T-helper 17 cell (primary cell): ENCODE measurements at regions not wholly inside any gene's neighbourhood (a gene's known extent, or its start where the extent isn't known, plus 50 kb on each side); places are given as distances from the start of the nearest gene placed in this dataset.

ENCODE experiments used
- ATAC-seq: fragments of 150-1000 bp; cut with Tn5 transposase; 2 replicates; pipeline ENCODE4 v1.10.0; 2021; ENCODE audit warnings: mild to moderate bottlenecking, moderate library complexity
- DNase-seq, 3 donors: peaks; one replicate each; pipeline versions ENCODE4 v3.0.0 to v3.0.0-alpha.2; 2020 to 2021
- H3K9me3 ChIP-seq: one replicate; pipeline ENCODE4 v1.7.0; 2013; ENCODE audit warnings: low read length, mild to moderate bottlenecking; ENCODE audit not compliant: control insufficient read depth, poor library complexity, severe bottlenecking
- H3K27ac Mint-ChIP-seq: one replicate; pipeline ENCODE4 v1.8.0; 2022; ENCODE audit warnings: mild to moderate bottlenecking, moderate library complexity, mixed read lengths
- H3K27me3 Mint-ChIP-seq: one replicate; pipeline ENCODE4 v1.8.0; 2022; ENCODE audit warnings: mixed read lengths
- H3K36me3 Mint-ChIP-seq: one replicate; pipeline ENCODE4 v1.8.0; 2022; ENCODE audit warnings: low read depth, mixed read lengths
- H3K4me1 Mint-ChIP-seq: one replicate; pipeline ENCODE4 v1.8.0; 2022; ENCODE audit warnings: mild to moderate bottlenecking, mixed read lengths
- H3K4me3 Mint-ChIP-seq: one replicate; pipeline ENCODE4 v1.8.0; 2022; ENCODE audit warnings: mild to moderate bottlenecking, moderate library complexity, mixed read lengths

DNA sequence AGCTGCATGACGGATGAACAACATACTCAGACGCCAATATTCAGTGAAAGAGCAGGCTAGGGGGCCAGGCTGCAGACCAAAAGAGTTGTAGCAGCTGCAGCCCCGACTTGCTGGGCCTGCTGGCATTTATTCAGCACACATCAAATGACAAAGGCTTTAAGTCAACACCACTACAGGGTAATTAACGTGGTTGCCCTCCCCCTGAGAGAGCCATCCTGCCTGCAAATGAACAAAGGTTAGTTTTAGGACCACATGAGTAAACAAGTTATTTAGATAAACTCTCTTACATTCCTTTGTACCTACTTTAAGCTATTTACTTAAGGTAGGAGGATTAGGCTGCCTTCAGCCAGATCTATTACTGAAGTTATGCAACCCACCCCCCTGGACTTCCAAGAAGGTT is 1329.1 kb downstream of the PCDH18 start:
- DNase-seq (no peak), ATAC-seq (no peak)
- no peaks in the 10 kb centered on the region for H3K27me3 Mint-ChIP-seq
- no peaks in the 10 kb centered on the region for H3K36me3 Mint-ChIP-seq
- H3K27ac Mint-ChIP-seq, result no peak overlapping the region
- H3K4me1 Mint-ChIP-seq, result no peaks in the 10 kb centered on the region
- H3K4me3 Mint-ChIP-seq, result no peak overlapping the region
- H3K9me3 ChIP-seq, result no peaks in the 10 kb centered on the region

DNA sequence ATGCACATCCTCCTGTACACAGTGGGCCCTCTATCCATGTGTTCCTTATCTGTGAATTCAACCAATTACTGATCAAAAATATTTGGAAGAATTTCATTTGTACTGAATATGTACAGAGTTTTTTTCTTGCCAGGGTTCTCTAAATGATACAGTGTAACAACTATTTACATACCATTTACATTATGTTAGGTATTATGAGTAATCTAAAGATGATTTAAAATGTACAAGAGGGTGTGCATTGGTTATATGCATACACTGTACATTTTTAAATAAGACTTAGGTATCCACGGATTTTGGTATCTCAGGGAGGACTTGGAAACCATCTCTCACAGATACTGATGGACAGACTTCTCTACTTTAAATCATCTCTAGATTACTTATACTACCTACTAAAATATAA is 1333.9 kb downstream of the PCDH18 start:
- no peak overlapping the region for H3K27ac Mint-ChIP-seq
- no peak overlapping the region for H3K4me3 Mint-ChIP-seq
- DNase-seq, result no peak
- no peaks in the 10 kb centered on the region for H3K4me1 Mint-ChIP-seq
- no peaks in the 10 kb centered on the region for H3K36me3 Mint-ChIP-seq
- H3K27me3 Mint-ChIP-seq, result no peaks in the 10 kb centered on the region
- H3K9me3 ChIP-seq, result no peaks in the 10 kb centered on the region
- no peak for ATAC-seq

DNA sequence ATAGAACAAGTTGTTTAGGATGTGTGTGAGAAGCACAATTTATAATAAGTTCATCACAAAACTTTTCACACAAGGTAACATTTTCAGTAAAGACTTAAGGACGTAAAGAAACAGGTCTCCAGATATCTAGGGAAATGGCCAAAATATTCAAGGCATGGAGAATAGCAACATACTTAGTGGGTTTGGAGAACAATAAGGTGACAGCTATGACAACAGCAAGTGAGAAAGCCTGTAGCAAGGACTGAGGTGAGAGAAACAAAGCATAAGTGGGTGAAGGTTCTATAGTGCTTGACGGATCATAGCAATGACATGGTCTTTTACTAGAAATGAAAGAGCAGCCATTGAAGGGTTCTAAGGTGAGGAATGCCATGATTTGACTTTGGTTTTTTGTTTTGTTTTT is 1337.3 kb downstream of the PCDH18 start:
- DNase-seq, result no peak

DNA sequence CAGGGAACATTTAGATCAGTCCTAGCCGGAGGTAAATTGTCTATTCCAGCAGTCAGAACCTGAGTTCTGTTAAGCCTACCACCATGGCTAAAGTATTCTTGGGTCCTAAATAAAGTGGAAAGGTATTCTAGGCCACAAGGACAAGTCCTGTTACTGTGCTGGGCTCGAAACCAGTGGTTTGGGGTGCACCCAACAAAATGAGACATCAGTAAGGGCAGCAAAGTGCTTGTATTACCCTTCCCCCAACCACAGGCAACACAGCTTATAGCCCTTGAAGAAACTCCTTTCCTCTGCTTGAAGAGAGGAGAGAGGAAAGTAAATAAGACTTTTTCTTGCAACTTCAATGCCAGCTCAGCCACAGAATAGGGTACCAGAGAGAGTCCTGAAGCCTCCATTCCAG is 1345.6 kb downstream of the PCDH18 start:
- H3K9me3 ChIP-seq, result no peaks in the 10 kb centered on the region
- Mint-ChIP-seq H3K27me3 (no peaks in the 10 kb centered on the region), H3K27ac (no peak overlapping the region), H3K36me3 (no peaks in the 10 kb centered on the region), H3K4me3 (no peak overlapping the region), H3K4me1 (no peaks in the 10 kb centered on the region)
- DNase-seq (no peak), ATAC-seq (no peak)

More for the DNA sequence above, 1337.3 kb downstream of the PCDH18 start:
- H3K9me3 ChIP-seq, result no peaks in the 10 kb centered on the region
- Mint-ChIP-seq H3K4me1 (no peaks in the 10 kb centered on the region), H3K27ac (no peak overlapping the region), H3K36me3 (no peaks in the 10 kb centered on the region), H3K27me3 (no peaks in the 10 kb centered on the region), H3K4me3 (no peak overlapping the region)
- ATAC-seq, result no peak

DNA sequence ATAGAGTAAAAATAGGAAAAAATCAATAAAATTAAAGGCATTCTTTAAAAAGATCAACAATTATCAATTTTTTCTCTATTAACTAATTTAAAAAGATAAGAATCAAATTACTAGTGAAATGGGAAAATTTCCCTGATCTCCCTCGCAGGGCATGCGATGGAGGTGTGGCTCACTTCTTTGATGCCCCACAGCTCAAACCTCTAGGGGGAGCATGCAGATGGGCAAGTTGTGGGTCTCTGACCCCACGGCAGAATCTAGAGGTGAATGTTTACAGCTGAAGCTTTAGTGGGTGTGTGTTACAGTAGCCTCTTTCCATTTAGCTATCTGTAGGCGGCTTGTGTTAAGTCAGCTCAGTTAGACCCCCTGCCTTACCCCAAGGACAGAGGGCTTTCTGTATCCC is 1348.8 kb downstream of the PCDH18 start:
- DNase-seq (no peak), ATAC-seq (no peak)
- Mint-ChIP-seq H3K4me3 (no peak overlapping the region), H3K4me1 (no peaks in the 10 kb centered on the region), H3K27ac (no peak overlapping the region), H3K27me3 (no peaks in the 10 kb centered on the region), H3K36me3 (no peaks in the 10 kb centered on the region)
- no peaks in the 10 kb centered on the region for H3K9me3 ChIP-seq

DNA sequence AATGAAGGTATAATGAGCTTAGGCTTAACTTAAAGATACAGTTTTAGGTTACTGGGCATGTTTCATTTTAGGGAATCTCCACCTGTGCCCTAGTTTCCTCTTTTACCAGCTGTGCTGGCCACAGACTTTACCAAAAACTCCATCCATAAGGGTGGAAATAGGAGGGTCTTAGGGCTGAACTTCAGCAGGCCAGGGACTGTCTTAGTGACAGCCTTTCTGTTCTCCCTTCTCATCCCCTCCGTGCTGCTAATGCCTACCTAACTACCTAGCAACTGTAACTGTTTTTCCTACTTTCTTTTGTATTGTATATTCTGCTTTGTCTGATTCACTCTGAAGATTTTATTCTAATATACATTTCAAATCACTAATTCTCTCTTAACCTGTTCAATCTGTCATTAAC is 1375.3 kb downstream of the PCDH18 start:
- H3K4me3 Mint-ChIP-seq, result no peak overlapping the region
- H3K27me3 Mint-ChIP-seq, result no peaks in the 10 kb centered on the region
- no peaks in the 10 kb centered on the region for H3K36me3 Mint-ChIP-seq
- DNase-seq, result no peak
- H3K4me1 Mint-ChIP-seq, result no peaks in the 10 kb centered on the region
- no peak overlapping the region for H3K27ac Mint-ChIP-seq
- no peak for ATAC-seq
- H3K9me3 ChIP-seq, result no peaks in the 10 kb centered on the region

DNA sequence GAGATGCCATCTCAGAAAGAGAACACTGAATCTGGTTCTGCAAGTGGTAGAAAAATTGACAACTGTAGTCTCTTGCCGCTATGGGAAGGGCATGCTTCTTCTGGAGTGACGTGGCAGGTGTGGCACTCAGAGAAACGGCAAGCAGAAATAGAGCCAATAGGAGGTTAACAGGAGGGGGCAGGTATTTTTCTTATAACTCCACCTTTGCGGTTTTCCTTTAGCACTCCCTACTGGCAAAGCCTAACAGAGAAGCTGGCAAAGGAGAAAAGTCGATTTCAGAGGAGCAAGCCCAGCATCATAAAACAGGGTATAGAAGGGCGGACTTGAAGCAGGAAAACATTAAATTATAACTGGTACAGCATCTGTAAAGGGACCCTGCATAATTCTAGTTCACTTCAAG is 1382.2 kb downstream of the PCDH18 start:
- no peaks in the 10 kb centered on the region for H3K9me3 ChIP-seq

DNA sequence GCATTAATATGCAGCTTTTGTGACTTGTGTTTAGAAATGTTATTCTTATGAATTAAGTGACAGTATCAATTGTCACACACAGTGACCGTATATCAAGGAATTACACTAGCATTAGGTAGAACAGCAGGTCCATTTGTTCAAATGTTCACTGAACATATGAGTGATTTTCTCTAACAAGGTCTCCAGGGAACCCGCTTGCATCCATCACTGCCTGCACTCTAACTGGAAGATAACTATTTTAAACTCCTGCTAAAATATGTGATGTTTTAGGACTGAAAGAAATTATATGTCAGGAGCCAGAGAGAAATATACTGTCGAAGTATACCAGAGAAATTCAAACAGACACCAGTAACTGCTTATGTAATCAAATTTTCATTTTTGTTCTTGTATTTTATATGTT is 1395.7 kb downstream of the PCDH18 start:
- DNase-seq, result no peak
- no peaks in the 10 kb centered on the region for H3K27me3 Mint-ChIP-seq
- no peaks in the 10 kb centered on the region for H3K9me3 ChIP-seq
- H3K4me1 Mint-ChIP-seq, result no peaks in the 10 kb centered on the region
- no peak overlapping the region for H3K4me3 Mint-ChIP-seq
- no peak for ATAC-seq
- no peaks in the 10 kb centered on the region for H3K36me3 Mint-ChIP-seq
- H3K27ac Mint-ChIP-seq, result no peak overlapping the region

More for the DNA sequence above, 1382.2 kb downstream of the PCDH18 start:
- H3K36me3 Mint-ChIP-seq, result no peaks in the 10 kb centered on the region
- H3K4me1 Mint-ChIP-seq, result no peaks in the 10 kb centered on the region
- H3K27ac Mint-ChIP-seq, result no peak overlapping the region
- ATAC-seq (no peak), DNase-seq (no peak)
- H3K27me3 Mint-ChIP-seq, result no peaks in the 10 kb centered on the region
- no peak overlapping the region for H3K4me3 Mint-ChIP-seq

DNA sequence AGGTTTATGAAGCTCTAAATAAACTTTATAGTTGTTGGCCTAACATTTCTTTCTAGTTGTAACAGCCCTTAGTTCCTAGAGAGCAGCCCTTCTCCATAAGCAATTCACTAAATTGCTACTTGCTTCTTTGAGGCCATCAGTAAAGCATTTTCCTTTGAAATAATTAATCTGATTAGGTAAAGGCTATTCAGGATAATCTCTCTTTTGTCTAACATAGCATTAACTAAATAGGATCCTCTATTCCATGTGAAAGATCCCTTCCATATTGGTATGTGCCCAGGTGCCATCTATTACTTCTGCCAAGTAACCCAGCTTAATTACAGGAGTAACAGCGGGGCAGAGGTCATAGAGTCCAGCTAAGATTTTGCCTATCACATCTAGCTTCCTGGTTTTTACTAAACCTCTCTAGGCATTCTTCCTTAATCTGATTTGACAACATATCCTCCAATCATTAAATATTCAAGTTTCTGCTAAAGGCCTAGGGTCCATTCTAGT is 1408.0 kb downstream of the PCDH18 start:
- H3K36me3 Mint-ChIP-seq, result no peaks in the 10 kb centered on the region

DNA sequence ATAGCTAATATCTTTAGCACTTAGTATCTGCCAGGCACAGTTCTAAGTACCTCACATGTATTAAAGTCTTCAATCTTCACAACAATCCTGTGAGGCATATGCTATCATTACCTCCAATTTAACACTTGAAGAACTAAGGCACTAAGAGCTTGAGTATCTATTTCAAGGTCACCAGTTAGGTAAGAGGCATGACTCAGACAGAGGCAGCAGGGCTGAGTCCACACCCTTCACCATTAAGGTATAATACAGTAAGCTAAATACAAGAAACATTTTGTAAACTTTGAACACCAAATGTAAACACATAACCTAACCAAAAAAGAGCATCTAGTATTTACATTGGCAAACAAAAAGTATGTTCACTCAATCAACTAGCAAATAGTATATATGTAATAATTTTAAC is 1410.9 kb downstream of the PCDH18 start:
- H3K36me3 Mint-ChIP-seq, result no peaks in the 10 kb centered on the region
- ATAC-seq, result no peak
- DNase-seq, result no peak

More for the DNA sequence above, 1408.0 kb downstream of the PCDH18 start:
- Mint-ChIP-seq H3K27ac (no peak overlapping the region), H3K4me3 (no peak overlapping the region), H3K4me1 (no peaks in the 10 kb centered on the region), H3K27me3 (no peaks in the 10 kb centered on the region)
- ATAC-seq, result no peak
- DNase-seq, result no peak
- no peaks in the 10 kb centered on the region for H3K9me3 ChIP-seq

DNA sequence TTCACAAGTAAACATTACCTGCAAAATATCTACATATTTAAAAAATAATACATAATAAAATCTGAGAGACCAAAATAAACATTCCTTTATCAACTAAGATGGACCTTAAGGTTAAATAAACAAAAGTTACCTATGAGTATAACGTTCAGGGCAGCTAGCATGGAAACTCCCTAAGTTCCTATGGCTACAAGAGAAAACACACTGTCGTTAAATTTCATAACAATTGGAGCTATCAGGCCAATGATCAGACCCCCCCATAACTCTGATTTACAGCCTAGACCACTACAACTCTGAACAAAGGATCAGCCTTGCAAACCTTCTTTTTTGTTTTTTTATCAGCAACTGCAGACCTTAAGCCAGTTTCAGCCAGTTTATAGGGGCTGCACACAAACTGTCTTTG is 1418.4 kb downstream of the PCDH18 start:
- no peaks in the 10 kb centered on the region for H3K36me3 Mint-ChIP-seq
- no peak for DNase-seq
- H3K9me3 ChIP-seq, result no peaks in the 10 kb centered on the region
- H3K4me3 Mint-ChIP-seq, result no peak overlapping the region
- no peak for ATAC-seq
- no peaks in the 10 kb centered on the region for H3K4me1 Mint-ChIP-seq
- no peak overlapping the region for H3K27ac Mint-ChIP-seq
- H3K27me3 Mint-ChIP-seq, result no peaks in the 10 kb centered on the region

More for the DNA sequence above, 1410.9 kb downstream of the PCDH18 start:
- Mint-ChIP-seq H3K27me3 (no peaks in the 10 kb centered on the region), H3K4me1 (no peaks in the 10 kb centered on the region), H3K4me3 (no peak overlapping the region), H3K27ac (no peak overlapping the region)
- no peaks in the 10 kb centered on the region for H3K9me3 ChIP-seq

DNA sequence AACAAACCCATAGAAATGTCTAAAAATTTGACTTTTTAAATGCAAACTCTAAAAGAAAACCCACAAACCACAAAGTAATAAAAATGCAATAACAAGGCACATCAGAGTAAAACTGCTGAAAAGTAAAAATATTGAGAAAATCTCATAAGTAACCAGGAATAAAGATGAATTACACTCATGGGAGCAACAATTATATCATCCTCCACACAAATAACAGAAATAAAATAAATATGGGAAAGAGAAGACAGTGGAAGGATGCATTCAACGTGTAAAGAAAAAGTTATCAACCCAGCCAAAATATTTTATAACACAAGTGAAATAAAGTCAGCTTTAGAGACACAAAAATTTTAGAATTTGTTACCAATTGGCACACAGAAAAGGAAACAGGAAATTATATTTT is 1420.2 kb downstream of the PCDH18 start:
- Mint-ChIP-seq H3K4me3 (no peak overlapping the region), H3K27me3 (no peaks in the 10 kb centered on the region), H3K36me3 (no peaks in the 10 kb centered on the region)

DNA sequence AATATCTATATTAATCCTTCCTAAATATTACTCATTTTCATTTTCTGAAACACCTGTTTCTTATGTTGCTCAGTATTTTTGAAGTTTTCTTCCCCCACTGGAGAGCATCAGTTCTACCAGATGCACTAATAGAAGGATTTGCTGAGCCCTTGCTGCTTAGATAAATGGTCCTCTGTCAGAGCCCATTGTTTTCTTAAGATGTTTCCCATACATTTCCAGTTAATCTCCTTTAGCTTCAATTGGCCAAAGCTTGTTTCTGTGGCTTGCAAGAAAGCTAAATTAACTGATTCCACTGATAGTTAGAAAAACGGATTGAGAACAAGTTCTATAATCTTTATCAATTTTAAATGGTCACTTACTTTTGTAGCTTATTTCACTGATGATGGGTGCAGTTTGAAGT is 1425.5 kb downstream of the PCDH18 start:
- H3K36me3 Mint-ChIP-seq, result no peaks in the 10 kb centered on the region
- no peaks in the 10 kb centered on the region for H3K9me3 ChIP-seq
- H3K4me1 Mint-ChIP-seq, result no peaks in the 10 kb centered on the region
- DNase-seq, result no peak
- no peak for ATAC-seq
- no peak overlapping the region for H3K4me3 Mint-ChIP-seq
- no peak overlapping the region for H3K27ac Mint-ChIP-seq
- H3K27me3 Mint-ChIP-seq, result no peaks in the 10 kb centered on the region

More for the DNA sequence above, 1420.2 kb downstream of the PCDH18 start:
- H3K27ac Mint-ChIP-seq, result no peak overlapping the region
- no peaks in the 10 kb centered on the region for H3K9me3 ChIP-seq
- ATAC-seq (no peak), DNase-seq (no peak)
- H3K4me1 Mint-ChIP-seq, result no peaks in the 10 kb centered on the region

DNA sequence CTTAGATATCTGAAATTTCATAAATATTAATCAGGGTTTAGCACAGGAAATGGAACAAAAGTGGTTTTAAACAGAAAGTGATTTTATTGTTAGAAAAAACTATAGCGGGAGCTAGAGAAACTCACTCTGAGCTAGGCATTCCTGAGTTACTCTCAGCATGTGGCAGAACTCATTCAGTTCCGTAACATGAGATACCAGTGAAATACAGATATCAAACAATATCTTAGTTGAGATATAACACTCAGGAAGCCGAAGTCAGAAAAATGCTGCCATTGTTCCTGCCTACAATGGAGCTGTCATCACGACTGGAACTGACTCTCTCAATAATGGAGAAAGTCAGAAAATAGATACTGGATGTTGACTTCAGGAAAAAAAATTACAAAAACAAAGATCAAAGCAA is 1428.7 kb downstream of the PCDH18 start:
- H3K36me3 Mint-ChIP-seq, result no peaks in the 10 kb centered on the region
- no peak for ATAC-seq
- H3K27me3 Mint-ChIP-seq, result no peaks in the 10 kb centered on the region

More for the DNA sequence above, 1428.7 kb downstream of the PCDH18 start:
- Mint-ChIP-seq H3K27ac (no peak overlapping the region), H3K4me3 (no peak overlapping the region), H3K4me1 (no peaks in the 10 kb centered on the region)
- H3K9me3 ChIP-seq, result no peaks in the 10 kb centered on the region
- DNase-seq, result no peak
